ENCODE measurements at regions not wholly inside any gene's neighbourhood (a gene's known extent, or its start where the extent isn't known, plus 50 kb on each side); places are given as distances from the start of the nearest gene placed in this dataset.

DNA sequence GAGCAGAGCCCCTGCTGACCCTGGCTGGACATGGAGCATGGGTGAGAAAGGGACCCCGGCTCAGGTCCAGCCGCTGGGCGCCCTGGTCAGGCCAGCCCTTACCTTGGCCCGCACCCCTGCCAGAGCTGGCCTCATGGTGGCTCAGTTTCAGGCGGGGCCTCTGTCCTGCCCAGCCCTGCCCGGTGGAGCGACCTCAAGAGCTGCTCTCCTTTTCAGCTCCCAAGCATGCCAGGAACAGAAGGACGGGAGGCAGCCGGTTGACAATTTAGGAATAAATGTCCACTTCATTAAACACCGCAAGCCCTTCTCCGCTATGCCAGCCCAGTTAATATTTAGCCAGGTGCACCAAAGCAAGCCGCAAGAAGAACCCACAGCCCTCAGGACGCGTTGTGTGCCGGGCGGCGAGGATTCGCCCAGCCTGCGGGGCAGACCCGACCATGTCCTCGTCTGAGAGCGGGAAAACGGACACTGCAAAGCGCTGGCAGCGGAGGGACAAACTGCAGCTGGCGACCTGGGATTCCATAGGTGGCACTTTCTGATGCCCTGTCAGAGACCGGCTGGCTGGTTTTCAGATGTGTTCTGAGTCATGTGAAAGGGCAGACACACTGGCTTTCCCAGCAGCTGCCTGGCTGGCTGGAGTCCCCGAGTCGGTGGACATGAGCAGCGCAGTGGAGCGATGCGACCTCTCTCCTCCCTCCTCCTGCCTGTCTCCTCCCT is 221.9 kb downstream of the TTLL2 start:
- no peaks in the 10 kb centered on the region for H3K4me1 ChIP-seq (ENCODE audit: insufficient read depth, low read length, poor library complexity, severe bottlenecking)
- H3K36me3 ChIP-seq (ENCODE audit: insufficient read depth, low read length, poor library complexity, severe bottlenecking) = no peaks in the 10 kb centered on the region
- H3K27ac ChIP-seq (ENCODE audit: low read depth, low read length, poor library complexity, severe bottlenecking) = no peak overlapping the region
- POLR2A ChIA-PET (ENCODE audit: low non-redundant PET) = no interaction called here
- H3K27me3 ChIP-seq (replicated peaks; ENCODE audit: insufficient read depth, low read depth, low read length, poor library complexity) = no peaks in the 10 kb centered on the region
- H3K9me3 ChIP-seq (ENCODE audit: low read depth, low read length, poor library complexity, severe bottlenecking) = no peaks in the 10 kb centered on the region
- no peak overlapping the region for H3K4me3 ChIP-seq (ENCODE audit: low read depth, low read length, poor library complexity, severe bottlenecking)
- no peak for DNase-seq (ENCODE audit: low spot score)
- no peak for TF ChIP-seq EZH2 (IDR thresholded peaks at IDR 0.05; ENCODE audit: borderline replicate concordance, low read depth, low read length, poor library complexity, severe bottlenecking)
- TF ChIP-seq, protein P1, sequence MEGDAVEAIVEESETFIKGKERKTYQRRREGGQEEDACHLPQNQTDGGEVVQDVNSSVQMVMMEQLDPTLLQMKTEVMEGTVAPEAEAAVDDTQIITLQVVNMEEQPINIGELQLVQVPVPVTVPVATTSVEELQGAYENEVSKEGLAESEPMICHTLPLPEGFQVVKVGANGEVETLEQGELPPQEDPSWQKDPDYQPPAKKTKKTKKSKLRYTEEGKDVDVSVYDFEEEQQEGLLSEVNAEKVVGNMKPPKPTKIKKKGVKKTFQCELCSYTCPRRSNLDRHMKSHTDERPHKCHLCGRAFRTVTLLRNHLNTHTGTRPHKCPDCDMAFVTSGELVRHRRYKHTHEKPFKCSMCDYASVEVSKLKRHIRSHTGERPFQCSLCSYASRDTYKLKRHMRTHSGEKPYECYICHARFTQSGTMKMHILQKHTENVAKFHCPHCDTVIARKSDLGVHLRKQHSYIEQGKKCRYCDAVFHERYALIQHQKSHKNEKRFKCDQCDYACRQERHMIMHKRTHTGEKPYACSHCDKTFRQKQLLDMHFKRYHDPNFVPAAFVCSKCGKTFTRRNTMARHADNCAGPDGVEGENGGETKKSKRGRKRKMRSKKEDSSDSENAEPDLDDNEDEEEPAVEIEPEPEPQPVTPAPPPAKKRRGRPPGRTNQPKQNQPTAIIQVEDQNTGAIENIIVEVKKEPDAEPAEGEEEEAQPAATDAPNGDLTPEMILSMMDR (conservative IDR thresholded peaks at IDR 0.05; ENCODE audit: low read depth, low read length) = no peak
- intact Hi-C loops (cut with micrococcal nuclease; ENCODE audit: unreplicated experiment) = no loop called here
- CTCF ChIA-PET = no interaction called here
- BruUV-seq (replicated peaks) = no TSS peak

DNA sequence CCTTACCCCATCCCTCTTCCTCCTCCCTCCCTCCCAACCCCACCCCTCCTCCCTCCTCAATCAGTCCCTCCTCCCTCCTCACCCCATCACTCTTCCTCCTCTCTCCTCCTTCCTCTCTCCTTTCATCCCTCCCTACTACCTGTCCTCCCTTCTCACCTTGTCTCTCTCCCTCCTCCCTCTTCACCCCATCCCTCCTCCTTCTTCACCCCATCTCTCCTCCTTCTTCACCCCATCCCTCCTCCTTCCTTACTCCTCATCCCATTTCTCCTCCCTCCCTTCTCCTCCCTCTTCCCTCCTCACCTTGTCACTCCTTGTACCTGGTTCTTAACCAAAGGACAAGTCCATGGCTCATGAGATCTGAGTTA is 222.4 kb downstream of the TTLL2 start:
- no peak for DNase-seq (ENCODE audit: low spot score)
- Histone ChIP-seq H3K27me3 (replicated peaks; ENCODE audit: insufficient read depth, low read depth, low read length, poor library complexity) (no peaks in the 10 kb centered on the region), H3K4me1 (ENCODE audit: insufficient read depth, low read length, poor library complexity, severe bottlenecking) (no peaks in the 10 kb centered on the region), H3K9me3 (ENCODE audit: low read depth, low read length, poor library complexity, severe bottlenecking) (no peaks in the 10 kb centered on the region), H3K36me3 (ENCODE audit: insufficient read depth, low read length, poor library complexity, severe bottlenecking) (no peaks in the 10 kb centered on the region), H3K4me3 (ENCODE audit: low read depth, low read length, poor library complexity, severe bottlenecking) (no peak overlapping the region), H3K27ac (ENCODE audit: low read depth, low read length, poor library complexity, severe bottlenecking) (no peak overlapping the region)
- ChIA-PET CTCF (no interaction called here), POLR2A (ENCODE audit: low non-redundant PET) (no interaction called here)
- intact Hi-C loops (cut with micrococcal nuclease; ENCODE audit: unreplicated experiment) = no loop called here
- BruUV-seq (replicated peaks) = no TSS peak
- TF ChIP-seq, protein P1 (conservative IDR thresholded peaks at IDR 0.05; ENCODE audit: low read depth, low read length) = no peak
- TF ChIP-seq EZH2 (IDR thresholded peaks at IDR 0.05; ENCODE audit: borderline replicate concordance, low read depth, low read length, poor library complexity, severe bottlenecking) = no peak

DNA sequence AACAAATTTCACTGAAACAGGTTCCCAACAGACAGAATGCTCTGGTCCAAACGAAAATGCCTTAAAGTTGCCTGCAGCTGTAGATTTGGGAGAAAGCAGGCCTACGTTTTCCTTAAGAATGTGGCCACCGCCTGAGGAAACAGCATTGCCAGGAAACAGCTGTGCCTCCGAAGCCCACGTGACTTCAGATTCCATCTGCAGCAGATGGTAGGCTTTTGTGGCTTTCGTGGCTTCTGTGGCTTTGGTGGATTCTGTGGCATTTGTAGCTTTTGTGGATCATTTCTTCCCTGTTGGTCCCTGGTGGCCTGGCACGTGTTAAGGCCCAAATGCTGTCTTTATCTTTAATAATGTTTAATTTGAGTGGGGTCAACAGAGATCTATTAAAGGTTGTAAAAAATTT is 222.9 kb downstream of the TTLL2 start:
- POLR2A ChIA-PET (ENCODE audit: low non-redundant PET) = no interaction called here
- Histone ChIP-seq H3K27me3 (replicated peaks; ENCODE audit: insufficient read depth, low read depth, low read length, poor library complexity) (no peaks in the 10 kb centered on the region), H3K9me3 (ENCODE audit: low read depth, low read length, poor library complexity, severe bottlenecking) (no peaks in the 10 kb centered on the region), H3K27ac (ENCODE audit: low read depth, low read length, poor library complexity, severe bottlenecking) (no peak overlapping the region), H3K36me3 (ENCODE audit: insufficient read depth, low read length, poor library complexity, severe bottlenecking) (no peaks in the 10 kb centered on the region), H3K4me3 (ENCODE audit: low read depth, low read length, poor library complexity, severe bottlenecking) (no peak overlapping the region), H3K4me1 (ENCODE audit: insufficient read depth, low read length, poor library complexity, severe bottlenecking) (no peaks in the 10 kb centered on the region)
- intact Hi-C loops (cut with micrococcal nuclease; ENCODE audit: unreplicated experiment) = no loop called here
- TF ChIP-seq EZH2 (IDR thresholded peaks at IDR 0.05; ENCODE audit: borderline replicate concordance, low read depth, low read length, poor library complexity, severe bottlenecking) = no peak
- TF ChIP-seq, protein P1 (conservative IDR thresholded peaks at IDR 0.05; ENCODE audit: low read depth, low read length) = no peak
- no TSS peak for BruUV-seq (replicated peaks)
- CTCF ChIA-PET = no interaction called here
- peak; percentile 14 for DNase-seq (ENCODE audit: low spot score)

Data from A673 (cell line).